ENCODE measurements at regions not wholly inside any gene's neighbourhood (a gene's known extent, or its start where the extent isn't known, plus 50 kb on each side); places are given as distances from the start of the nearest gene placed in this dataset.

GRCh38 chr2:41916177-41916576 lies 131.6 kb upstream of the PKDCC start:
- TF ChIP-seq YY1 (IDR thresholded peaks at IDR 0.05; ENCODE audit: insufficient read depth, insufficient read length), result no peak
- no peak for TF ChIP-seq ZNF274 (IDR thresholded peaks at IDR 0.05; ENCODE audit: low read depth, low read length)
- no peak for TF ChIP-seq SUZ12 (IDR thresholded peaks at IDR 0.05; ENCODE audit: extremely low read depth, insufficient read depth, insufficient read length)

Data from NT2/D1 (cell line).